NCI-H510A treated with DMSO at 0.1 percent for 48 hours (cell line): ENCODE measurements at regions not wholly inside any gene's neighbourhood (a gene's known extent, or its start where the extent isn't known, plus 50 kb on each side); places are given as distances from the start of the nearest gene placed in this dataset.

Experiments
- DNase-seq: peaks from one replicate; lab custom pipeline; 2025; lab: John Stamatoyannopoulos, UW

GRCh38 chr4:54493862-54494261 lies 163.9 kb upstream of the KIT start:
- DNase-seq: no peak

GRCh38 chr4:54495091-54495490 lies 162.7 kb upstream of the KIT start:
- no peak for DNase-seq

- no peak for DNase-seq
These were observed 162.1 kb upstream of the KIT start for GRCh38 chr4:54495641-54496040.

GRCh38 chr4:54496412-54496811 lies 161.3 kb upstream of the KIT start:
- DNase-seq: no peak

- DNase-seq: no peak
These were observed 159.8 kb upstream of the KIT start for GRCh38 chr4:54497947-54498346.

GRCh38 chr4:54498661-54499111 lies 159.1 kb upstream of the KIT start:
- no peak for DNase-seq

GRCh38 chr4:54499308-54500074 lies 158.3 kb upstream of the KIT start:
- no peak for DNase-seq

GRCh38 chr4:54505362-54505761 lies 152.4 kb upstream of the KIT start:
- DNase-seq: no peak

GRCh38 chr4:54505996-54506395 lies 151.8 kb upstream of the KIT start:
- no peak for DNase-seq

- no peak for DNase-seq
These were observed 148.7 kb upstream of the KIT start for GRCh38 chr4:54509057-54509456.

GRCh38 chr4:54513204-54513603 lies 144.6 kb upstream of the KIT start:
- no peak for DNase-seq

- no peak for DNase-seq
These were observed 144.0 kb upstream of the KIT start for GRCh38 chr4:54513741-54514140.

- DNase-seq: no peak
These were observed 141.1 kb upstream of the KIT start for GRCh38 chr4:54516556-54517215.

- no peak for DNase-seq
These were observed 139.8 kb upstream of the KIT start for GRCh38 chr4:54517781-54518444.

GRCh38 chr4:54525602-54526001 lies 132.2 kb upstream of the KIT start:
- DNase-seq: no peak

- peak; percentile 33 for DNase-seq
These were observed 131.2 kb upstream of the KIT start for GRCh38 chr4:54526560-54526959.

GRCh38 chr4:54527532-54527931 lies 130.2 kb upstream of the KIT start:
- DNase-seq: peak; percentile 76

GRCh38 chr4:54539500-54540029 lies 118.2 kb upstream of the KIT start:
- peak; percentile 86 for DNase-seq

GRCh38 chr4:54540931-54541330 lies 116.8 kb upstream of the KIT start:
- DNase-seq: no peak

GRCh38 chr4:54541426-54542118 lies 116.2 kb upstream of the KIT start:
- DNase-seq: no peak

- no peak for DNase-seq
These were observed 115.7 kb upstream of the KIT start for GRCh38 chr4:54542119-54542438.

- no peak for DNase-seq
These were observed 115.2 kb upstream of the KIT start for GRCh38 chr4:54542540-54543041.
